HepG2 (cell line): ENCODE measurements at regions not wholly inside any gene's neighbourhood (a gene's known extent, or its start where the extent isn't known, plus 50 kb on each side); places are given as distances from the start of the nearest gene placed in this dataset.

Experiments used
- ATAC-seq: fragments of 200-7000 bp; cut with Tn5 transposase; 3 replicates; pipeline ENCODE4 v1.9.1; 2020; ENCODE audit warnings: mild to moderate bottlenecking, moderate library complexity
- BruUV-seq: library from RNA; stranded (reverse); fragments of 400-500 nt; replicated peaks from 2 replicates; lab custom pipeline; 2021; lab: Mats Ljungman, UMichigan
- CTCF ChIA-PET: fragments of 300-600 bp; formaldehyde crosslinking; extraction: SDS; loops from one replicate; lab custom pipeline; 2021; ENCODE audit warnings: low total read pairs, inconsistent platforms, low intra/inter-chr PET ratio; lab: Yijun Ruan, JAX
- POLR2A ChIA-PET: fragments of 350-600 bp; sonication (Branson Sonifier 250); formaldehyde crosslinking; loops from one replicate; lab custom pipeline; 2020; ENCODE audit warnings: antibody characterized with exemption, inconsistent platforms; lab: Yijun Ruan, JAX
- DNase-seq: peaks from one replicate; pipeline ENCODE4 v3.0.0-alpha.2; 2015; ENCODE audit warnings: low spot score
- FAIRE-seq: peaks from 3 replicates; lab custom pipeline; 2011; peaks lifted over from hg19 to GRCh38; lab: Jason Lieb, UNC
- H2AFZ ChIP-seq: one replicate; pipeline ENCODE4 v1.6.1; 2011; ENCODE audit warnings: low read length, inconsistent platforms
- H3K27ac ChIP-seq: fragments of 300-600 bp; 3 replicates; pipeline ENCODE4 v1.8.0; 2011; ENCODE audit warnings: mixed run types, mild to moderate bottlenecking, mixed read lengths, low read length, inconsistent platforms; ENCODE audit not compliant: insufficient read depth; ENCODE audit errors: extremely low read length
- H3K27me3 ChIP-seq, 2 experiments: fragments of 200-600 bp in 1 of 2; 2 replicates in 1 of 2; 3 replicates in 1 of 2; pipeline versions ENCODE4 v1.6.0 to v1.8.0; 2011; ENCODE audit warnings: low read length in 2 of 2, mild to moderate bottlenecking in 2 of 2, moderate library complexity in 2 of 2, inconsistent platforms in 1 of 2; ENCODE audit not compliant: insufficient read depth in 2 of 2, control insufficient read depth in 1 of 2
- H3K36me3 ChIP-seq, 2 experiments: fragments of 200-600 bp in 1 of 2; replicated peaks in 1 of 2; 2 replicates in 1 of 2; 3 replicates in 1 of 2; pipeline versions ENCODE4 v1.5.1 to v1.8.0; 2011; ENCODE audit warnings: low read length in 2 of 2, inconsistent platforms in 1 of 2; ENCODE audit not compliant: insufficient read depth in 2 of 2, control insufficient read depth in 1 of 2
- H3K4me1 ChIP-seq: 2 replicates; pipeline ENCODE4 v1.5.1; 2012; ENCODE audit warnings: low read length, inconsistent platforms; ENCODE audit not compliant: insufficient read depth
- H3K4me2 ChIP-seq: 2 replicates; pipeline ENCODE4 v1.6.0; 2011; ENCODE audit warnings: low read depth, low read length, inconsistent platforms
- H3K4me3 ChIP-seq, 3 experiments: fragments of 200-600 bp in 1 of 3; sonication (generic), shearing (Covaris generic) in 1 of 3; replicated peaks in 1 of 3; 2 replicates each; pipeline ENCODE4 v1.5.1; 2011 to 2016; ENCODE audit warnings: low read length in 3 of 3, inconsistent platforms in 2 of 3, low read depth in 2 of 3, mild to moderate bottlenecking in 2 of 3, control low read depth in 1 of 3, mixed read lengths in 1 of 3; ENCODE audit not compliant: insufficient read depth in 1 of 3
- H3K79me2 ChIP-seq: one replicate; pipeline ENCODE4 v1.6.1; 2011; ENCODE audit warnings: low read length, inconsistent platforms; ENCODE audit not compliant: insufficient read depth
- H3K9ac ChIP-seq: 2 replicates; pipeline ENCODE4 v1.6.0; 2011; ENCODE audit warnings: mild to moderate bottlenecking, low read depth, low read length, inconsistent platforms; ENCODE audit not compliant: insufficient read depth
- H3K9me3 ChIP-seq: 2 replicates; pipeline ENCODE4 v1.5.1; 2012; ENCODE audit warnings: mild to moderate bottlenecking, low read length
- H4K20me1 ChIP-seq: 2 replicates; pipeline ENCODE4 v1.6.0; 2011; ENCODE audit warnings: inconsistent platforms, mild to moderate bottlenecking, low read length, moderate library complexity; ENCODE audit not compliant: insufficient read depth
- ATF1 ChIP-seq: IDR thresholded peaks from 2 replicates; pipeline ENCODE4 v1.6.1; 2016; ENCODE audit warnings: mild to moderate bottlenecking, control low read depth
- BCL6 ChIP-seq: IDR thresholded peaks from 2 replicates; pipeline ENCODE4 v1.6.1; 2016; ENCODE audit warnings: missing genetic modification reagents, missing compliant biosample characterization
- CBX5 ChIP-seq: sonication (generic); formaldehyde crosslinking; IDR thresholded peaks from 2 replicates; pipeline ENCODE4 v1.4.0; 2020; ENCODE audit warnings: missing genetic modification reagents, borderline replicate concordance
- FOXA1 ChIP-seq, 2 experiments: fragments of 450-650 bp in 1 of 2; sonication (generic) in 1 of 2; formaldehyde crosslinking in 1 of 2; IDR thresholded peaks; 2 replicates each; pipeline versions ENCODE4 v1.4.0 to v1.6.1; 2016 to 2020; ENCODE audit warnings: missing genetic modification reagents in 1 of 2
- FOXA3 ChIP-seq: IDR thresholded peaks from 2 replicates; pipeline ENCODE4 v1.6.1; 2016; ENCODE audit warnings: missing genetic modification reagents, missing compliant biosample characterization
- HHEX ChIP-seq: IDR thresholded peaks from 2 replicates; pipeline ENCODE4 v1.6.1; 2016; ENCODE audit warnings: control low read depth
- IRX3 ChIP-seq: sonication (generic); formaldehyde crosslinking; IDR thresholded peaks from 2 replicates; pipeline ENCODE4 v1.8.1; 2023; ENCODE audit warnings: mild to moderate bottlenecking, low read depth, missing genetic modification reagents, borderline replicate concordance
- MTF2 ChIP-seq: sonication (generic); formaldehyde crosslinking; IDR thresholded peaks from 2 replicates; pipeline ENCODE4 v1.5.0; 2020; ENCODE audit warnings: missing genetic modification reagents, borderline replicate concordance
- MYC ChIP-seq: sonication (generic); formaldehyde crosslinking; IDR thresholded peaks from 2 replicates; pipeline ENCODE4 v1.9.0; 2021; ENCODE audit warnings: missing genetic modification reagents, borderline replicate concordance
- NFIB ChIP-seq: sonication (generic); formaldehyde crosslinking; IDR thresholded peaks from 2 replicates; pipeline ENCODE4 v1.9.0; 2021; ENCODE audit warnings: missing genetic modification reagents, mild to moderate bottlenecking, borderline replicate concordance
- PCBP1 ChIP-seq: fragments of 200-400 bp; formaldehyde crosslinking; IDR thresholded peaks from 2 replicates; pipeline ENCODE4 v1.6.1; 2017; ENCODE audit warnings: mild to moderate bottlenecking, low read depth, low read length, borderline replicate concordance
- RELA ChIP-seq: sonication (generic); formaldehyde crosslinking; IDR thresholded peaks from 2 replicates; pipeline ENCODE4 v1.4.0; 2020; ENCODE audit warnings: missing genetic modification reagents
- RERE ChIP-seq: IDR thresholded peaks from 2 replicates; pipeline ENCODE4 v1.6.1; 2016; ENCODE audit warnings: low read depth, missing genetic modification reagents, missing compliant biosample characterization
- RFX5 ChIP-seq: IDR thresholded peaks from 2 replicates; pipeline ENCODE4 v1.6.1; 2011; ENCODE audit warnings: low read depth, low read length, improper control_type of control experiment
- ZBTB14 ChIP-seq: sonication (generic); formaldehyde crosslinking; IDR thresholded peaks from 2 replicates; pipeline ENCODE4 v1.4.0; 2020; ENCODE audit warnings: missing genetic modification reagents
- ZFP36 ChIP-seq: fragments of 150-350 bp; IDR thresholded peaks from 2 replicates; pipeline ENCODE4 v1.6.1; 2018; ENCODE audit warnings: borderline replicate concordance, low read length, low read depth; ENCODE audit not compliant: partially characterized antibody
- ZFP37 ChIP-seq: sonication (generic); formaldehyde crosslinking; IDR thresholded peaks from 2 replicates; pipeline ENCODE4 v1.4.0; 2020; ENCODE audit warnings: missing genetic modification reagents, borderline replicate concordance
- ZNF768 ChIP-seq: sonication (generic); formaldehyde crosslinking; IDR thresholded peaks from 2 replicates; pipeline ENCODE4 v1.4.0; 2020; ENCODE audit warnings: missing genetic modification reagents
- WGBS: methylation state at CpG from one replicate; pipeline ENCODE4 v1.1.6; 2017; ENCODE audit warnings: low lambda C conversion rate; 5-methylcytosine and 5-hydroxymethylcytosine counted together
- in situ Hi-C: cut with HindIII; loops from 2 replicates; pipeline ENCODE4 v1.10.0; 2017; ENCODE audit warnings: low pct_unique_long_range_greater_than_20kb; ENCODE audit not compliant: extremely low pct_ligation_motif_present
- intact Hi-C: fragments of 100-400 bp; cut with micrococcal nuclease; formaldehyde crosslinking; loops from one replicate; pipeline ENCODE4 v1.10.0; 2022; ENCODE audit not compliant: unreplicated experiment

- TF ChIP-seq FOXA1 (IDR thresholded peaks at IDR 0.05) = no peak
- TF ChIP-seq FOXA1 (CRISPR knock-in tag; IDR thresholded peaks at IDR 0.05) = no peak
- no peak for TF ChIP-seq RELA (CRISPR knock-in tag)
- no peak for TF ChIP-seq ZBTB14 (CRISPR knock-in tag)
- TF ChIP-seq MTF2 = no peak
- TF ChIP-seq HHEX (CRISPR knock-in tag) = no peak
Measured at GRCh38 chr14:26008290-26008689, 589.5 kb downstream of the NOVA1 start (continued).

GRCh38 chr14:26004342-26004741 lies 593.5 kb downstream of the NOVA1 start:
- no peak overlapping the region for H2AFZ ChIP-seq
- no peaks in the 10 kb centered on the region for H3K36me3 ChIP-seq
- H3K4me1 ChIP-seq = no peaks in the 10 kb centered on the region
- no peaks in the 10 kb centered on the region for H3K27me3 ChIP-seq
- in situ Hi-C loops = no loop called here
- ChIA-PET CTCF (no interaction called here), POLR2A (no interaction called here)
- H4K20me1 ChIP-seq = no peaks in the 10 kb centered on the region
- no peak overlapping the region for H3K4me3 ChIP-seq
- intact Hi-C loops = no loop called here
- peaks cover 96% of the 10 kb centered on the region for H3K9me3 ChIP-seq
- H3K79me2 ChIP-seq = no peaks in the 10 kb centered on the region
- no TSS peak for BruUV-seq
- WGBS = 1% methylated on average over 2 of the region's 2 CpGs
- DNase-seq = no peak
- H3K9ac ChIP-seq = no peak overlapping the region
- H3K27ac ChIP-seq = no peak overlapping the region
- no peak for ATAC-seq
- no peak for FAIRE-seq
- no peak overlapping the region for H3K4me2 ChIP-seq
- TF ChIP-seq ZFP37 (CRISPR knock-in tag) = no peak
- no peak for TF ChIP-seq PCBP1
- no peak for TF ChIP-seq ATF1 (CRISPR knock-in tag)
- no peak for TF ChIP-seq ZNF768 (CRISPR knock-in tag)
- TF ChIP-seq IRX3 (CRISPR knock-in tag) = no peak
- TF ChIP-seq FOXA3 (CRISPR knock-in tag) = no peak
- TF ChIP-seq RFX5 = no peak
- no peak for TF ChIP-seq BCL6 (CRISPR knock-in tag)
- no peak for TF ChIP-seq MYC
- TF ChIP-seq NFIB = no peak
- TF ChIP-seq ZFP36 = no peak
- no peak for TF ChIP-seq CBX5 (CRISPR knock-in tag)
- TF ChIP-seq RERE (CRISPR knock-in tag) = no peak
